SK-N-DZ (cell line): ENCODE measurements at regions not wholly inside any gene's neighbourhood (a gene's known extent, or its start where the extent isn't known, plus 50 kb on each side); places are given as distances from the start of the nearest gene placed in this dataset.
"Not testable (repeated sequence)": the region's sequence is repeated elsewhere in the genome, so short reads cannot be mapped to it uniquely, and the experiment has no call there.

Experiments used
- DNase-seq: peaks from one replicate; pipeline ENCODE4 v3.0.0-alpha.2; 2015; ENCODE audit warnings: low spot score

GRCh38 chr13:112145551-112146360 is 78.8 kb downstream of the SOX1 start:
- no peak for DNase-seq

GRCh38 chr13:112150352-112150751 is 83.4 kb downstream of the SOX1 start:
- no peak for DNase-seq

GRCh38 chr13:112152846-112153245 is 85.9 kb downstream of the SOX1 start:
- no peak for DNase-seq

- no peak for DNase-seq
Observed at GRCh38 chr13:112153364-112153763, 86.4 kb downstream of the SOX1 start.

- DNase-seq = no peak
Observed at GRCh38 chr13:112153846-112154245, 86.9 kb downstream of the SOX1 start.

GRCh38 chr13:112154301-112155060 is 87.5 kb downstream of the SOX1 start:
- DNase-seq = no peak

- DNase-seq = no peak
Observed at GRCh38 chr13:112158961-112159360, 92.0 kb downstream of the SOX1 start.

- no peak for DNase-seq
Observed at GRCh38 chr13:112159575-112160547, 92.9 kb downstream of the SOX1 start.

GRCh38 chr13:112160558-112160957 is 93.6 kb downstream of the SOX1 start:
- DNase-seq = no peak

GRCh38 chr13:112161521-112162301 is 94.8 kb downstream of the SOX1 start:
- no peak for DNase-seq

- DNase-seq = not testable (repeated sequence)
Observed at GRCh38 chr13:112163691-112164660, 97.0 kb downstream of the SOX1 start.

- no peak for DNase-seq
Observed at GRCh38 chr13:112165712-112166111, 98.8 kb downstream of the SOX1 start.

GRCh38 chr13:112168761-112169160 is 101.8 kb downstream of the SOX1 start:
- no peak for DNase-seq

GRCh38 chr13:112169941-112170822 is 103.2 kb downstream of the SOX1 start:
- no peak for DNase-seq

- no peak for DNase-seq
Observed at GRCh38 chr13:112170823-112171569, 104.0 kb downstream of the SOX1 start.

- DNase-seq = no peak
Observed at GRCh38 chr13:112171570-112171965, 104.6 kb downstream of the SOX1 start.

GRCh38 chr13:112172017-112172416 is 105.1 kb downstream of the SOX1 start:
- DNase-seq = no peak
